ENCODE measurements at regions not wholly inside any gene's neighbourhood (a gene's known extent, or its start where the extent isn't known, plus 50 kb on each side); places are given as distances from the start of the nearest gene placed in this dataset.
"Not testable (repeated sequence)": the region's sequence is repeated elsewhere in the genome, so short reads cannot be mapped to it uniquely, and the experiment has no call there.

- DNase-seq (ENCODE audit: low spot score) = no peak
Observed at GRCh38 chr7:106583706-106584690, 77.0 kb downstream of the CCDC71L start.

- peak; percentile 64 for DNase-seq (ENCODE audit: low spot score)
Observed at GRCh38 chr7:106583100-106583499, 77.9 kb downstream of the CCDC71L start.

DNA sequence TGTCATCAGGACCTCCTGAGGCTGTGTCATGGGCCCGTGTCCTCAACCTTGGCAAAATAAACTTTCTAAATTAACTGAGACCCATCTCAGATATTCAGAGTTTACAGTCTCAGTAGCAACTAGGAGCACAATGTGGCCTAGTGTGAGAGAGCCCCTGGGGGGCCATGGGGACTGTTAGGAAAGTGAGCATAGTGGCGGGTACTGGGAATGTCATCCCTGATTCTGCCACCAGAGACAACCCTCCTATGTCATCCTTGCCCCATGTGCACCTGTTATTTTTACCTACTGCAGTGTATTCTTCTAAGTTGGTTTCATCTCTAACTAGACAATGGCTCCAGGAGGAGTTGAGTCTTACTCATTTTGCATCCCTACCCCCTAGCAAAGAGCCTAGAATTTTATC lies 78.6 kb downstream of the CCDC71L start:
- DNase-seq (ENCODE audit: low spot score) = no peak

- DNase-seq (ENCODE audit: low spot score) = not testable (repeated sequence)
Observed at GRCh38 chr7:106579086-106579485, 81.9 kb downstream of the CCDC71L start.

- DNase-seq (ENCODE audit: low spot score) = no peak
Observed at GRCh38 chr7:106575138-106575823, 85.7 kb downstream of the CCDC71L start.

GRCh38 chr7:106573738-106574137 lies 87.2 kb downstream of the CCDC71L start:
- DNase-seq (ENCODE audit: low spot score) = no peak

DNA sequence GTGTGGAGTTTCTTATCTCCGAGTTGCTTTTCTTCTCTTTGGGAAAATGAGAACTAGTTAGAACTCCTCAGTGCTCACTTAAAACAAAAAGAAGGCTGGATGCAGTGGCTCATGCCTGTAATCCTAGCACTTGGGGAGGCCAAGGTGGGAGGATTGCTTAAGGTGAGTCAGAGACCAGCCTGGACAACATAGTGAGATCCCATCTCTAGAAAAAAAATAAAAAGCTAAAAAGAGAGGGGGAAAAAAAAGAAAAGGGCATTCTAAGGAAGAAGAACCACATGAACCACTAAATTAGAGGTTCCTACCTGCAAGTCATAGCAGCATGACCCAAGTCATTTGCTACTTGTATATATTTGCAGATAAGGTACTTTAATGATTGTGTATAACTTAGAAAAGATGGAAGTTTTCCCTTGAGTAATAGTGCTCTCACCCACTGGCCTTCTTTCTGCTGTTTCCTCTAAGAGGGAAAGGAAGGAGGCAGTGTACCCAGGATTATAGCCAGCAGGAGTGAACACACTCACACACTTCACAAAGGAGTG lies 87.8 kb downstream of the CCDC71L start:
- no peak for DNase-seq (ENCODE audit: low spot score)

- DNase-seq (ENCODE audit: low spot score) = no peak
Observed at GRCh38 chr7:106572394-106573124, 88.4 kb downstream of the CCDC71L start.

DNA sequence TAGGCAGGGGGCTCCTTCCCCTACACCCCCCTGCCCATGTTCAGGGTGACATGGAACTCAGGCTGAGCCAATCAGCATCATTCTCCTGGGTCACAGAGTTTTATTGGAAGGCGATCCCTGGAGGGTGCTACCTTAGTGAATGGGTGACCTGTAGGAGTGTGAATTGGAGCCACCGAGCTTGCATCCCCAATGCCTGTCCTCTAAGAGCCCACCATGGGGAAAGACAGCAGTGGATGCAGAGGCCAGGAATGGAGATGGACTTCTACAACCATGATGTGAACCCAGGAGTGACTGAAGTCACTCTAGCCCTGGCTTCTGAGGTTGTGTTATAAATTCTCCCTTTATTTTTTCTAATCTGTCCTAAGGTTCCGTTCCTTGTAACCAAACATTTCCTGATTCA lies 89.4 kb downstream of the CCDC71L start:
- no peak for DNase-seq (ENCODE audit: low spot score)

DNA sequence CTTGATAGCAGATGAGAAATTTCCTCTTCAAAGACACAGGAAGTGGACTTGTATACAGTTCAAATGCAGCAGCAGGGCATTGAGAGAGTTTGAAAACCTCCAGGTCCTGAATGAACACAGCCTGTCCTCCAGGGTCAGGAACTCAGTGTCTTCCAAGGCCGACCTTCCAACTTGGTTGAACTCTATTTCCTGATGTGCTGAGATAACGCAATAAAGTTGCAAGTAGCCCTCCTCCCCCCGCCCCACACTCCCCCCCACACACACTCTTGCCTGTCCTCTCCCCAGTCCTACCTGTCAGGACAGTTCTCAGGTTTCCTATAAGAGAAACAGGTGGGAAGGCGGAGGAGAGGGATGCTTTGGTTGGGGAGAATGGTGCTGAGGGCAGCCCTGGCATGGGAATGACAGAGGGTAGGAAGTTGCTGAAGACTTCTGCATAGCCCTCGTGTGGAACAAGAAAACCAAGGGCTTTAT lies 90.0 kb downstream of the CCDC71L start:
- no peak for DNase-seq (ENCODE audit: low spot score)

DNA sequence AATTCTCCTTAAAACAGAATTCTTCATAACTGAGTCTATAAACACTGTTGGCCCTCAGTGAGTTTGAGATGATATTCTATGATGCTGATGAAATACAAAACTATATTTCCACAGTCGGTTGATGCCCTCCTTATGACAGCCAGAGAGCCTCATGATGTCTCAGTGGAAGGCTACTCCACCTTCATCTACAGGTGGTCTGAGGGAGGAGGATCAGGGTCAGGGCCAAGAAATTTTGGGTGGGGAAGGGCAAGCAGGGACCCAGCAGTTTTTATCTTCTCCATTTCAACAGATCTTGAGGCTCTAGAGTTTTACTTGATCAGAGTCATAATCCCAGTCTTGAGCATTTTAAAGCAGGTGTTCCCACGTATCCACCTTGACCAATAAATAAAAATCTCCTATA lies 90.8 kb downstream of the CCDC71L start:
- no peak for DNase-seq (ENCODE audit: low spot score)

- DNase-seq (ENCODE audit: low spot score) = no peak
Observed at GRCh38 chr7:106569500-106569929, 91.4 kb downstream of the CCDC71L start.

GRCh38 chr7:106568680-106569499 lies 92.1 kb downstream of the CCDC71L start:
- peak; percentile 66 for DNase-seq (ENCODE audit: low spot score)

GRCh38 chr7:106568002-106568679 lies 92.8 kb downstream of the CCDC71L start:
- DNase-seq (ENCODE audit: low spot score) = no peak

- not testable (repeated sequence) for DNase-seq (ENCODE audit: low spot score)
Observed at GRCh38 chr7:106567204-106568001, 93.6 kb downstream of the CCDC71L start.

- no peak for DNase-seq (ENCODE audit: low spot score)
Observed at GRCh38 chr7:106566672-106567071, 94.3 kb downstream of the CCDC71L start.

DNA sequence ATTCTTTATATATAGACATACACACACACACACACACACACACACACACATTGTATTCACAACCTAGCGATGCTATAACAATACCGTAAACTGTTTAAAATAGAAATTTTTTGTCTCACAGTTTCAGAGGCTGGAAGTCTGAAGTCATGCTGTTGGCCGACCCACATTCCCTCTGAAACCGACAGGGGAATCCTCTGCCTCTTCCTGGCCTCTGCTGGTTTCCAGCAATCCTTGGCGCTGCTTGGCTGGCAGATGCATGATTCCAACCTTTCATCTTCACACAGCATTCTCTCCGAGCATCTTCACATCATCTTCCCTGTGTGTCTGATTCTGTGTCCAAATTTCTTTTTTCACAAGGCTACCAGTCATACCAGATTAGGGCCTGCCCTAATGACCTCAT lies 94.8 kb downstream of the CCDC71L start:
- no peak for DNase-seq (ENCODE audit: low spot score)

DNA sequence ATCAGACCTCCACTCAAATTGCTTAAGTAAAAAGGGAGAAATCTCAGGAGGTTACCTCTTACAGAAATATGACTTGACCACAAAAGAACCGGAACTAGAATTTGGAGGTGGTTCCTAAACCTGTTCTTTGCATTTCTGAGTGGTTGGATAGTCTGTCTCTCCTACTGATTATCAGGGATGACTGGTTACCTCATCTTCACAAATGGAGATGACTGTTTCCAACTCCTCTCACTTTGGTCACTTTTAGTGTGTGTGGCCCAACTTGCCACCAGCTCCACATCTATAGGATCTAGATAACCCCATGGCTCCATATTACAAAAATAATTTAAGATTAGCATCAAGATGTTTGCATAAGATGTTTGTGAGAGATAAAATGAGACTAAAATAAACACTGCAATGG lies 95.5 kb downstream of the CCDC71L start:
- DNase-seq (ENCODE audit: low spot score) = no peak

GRCh38 chr7:106563466-106564150 lies 97.3 kb downstream of the CCDC71L start:
- peak; percentile 31 for DNase-seq (ENCODE audit: low spot score)

All from AG08395 (cell line).